Liver (tissue), 3 donors: ENCODE measurements at regions not wholly inside any gene's neighbourhood (a gene's known extent, or its start where the extent isn't known, plus 50 kb on each side); places are given as distances from the start of the nearest gene placed in this dataset.
"Not testable (repeated sequence)": the region's sequence is repeated elsewhere in the genome, so short reads cannot be mapped to it uniquely, and the experiment has no call there.

Experiments used
- EGR1 ChIP-seq, 2 donors: IDR thresholded peaks; 2 replicates each; pipeline ENCODE4 v1.6.1; 2016 to 2018; ENCODE audit warnings: antibody characterized with exemption in 2 of 2, low read depth in 2 of 2
- FOXA1 ChIP-seq: IDR thresholded peaks from 2 replicates; pipeline ENCODE4 v1.6.1; 2016; ENCODE audit warnings: antibody characterized with exemption
- GABPA ChIP-seq, 2 donors: IDR thresholded peaks in 1 of 2; conservative IDR thresholded peaks in 1 of 2; 2 replicates each; pipeline ENCODE4 v1.6.1; 2016; ENCODE audit warnings: antibody characterized with exemption in 2 of 2, mild to moderate bottlenecking in 1 of 2, moderate library complexity in 1 of 2
- JUND ChIP-seq, 2 donors: IDR thresholded peaks; 2 replicates each; pipeline ENCODE4 v1.6.1; 2016; ENCODE audit warnings: antibody characterized with exemption in 2 of 2
- NR2F2 ChIP-seq: IDR thresholded peaks from 2 replicates; pipeline ENCODE4 v1.6.1; 2016; ENCODE audit warnings: antibody characterized with exemption
- RAD21 ChIP-seq, 2 donors: IDR thresholded peaks; 2 replicates each; pipeline ENCODE4 v1.6.1; 2016; ENCODE audit warnings: antibody characterized with exemption in 2 of 2, mild to moderate bottlenecking in 2 of 2
- SP1 ChIP-seq: IDR thresholded peaks from 2 replicates; pipeline ENCODE4 v1.6.1; 2018; ENCODE audit warnings: antibody characterized with exemption, mild to moderate bottlenecking
- TAF1 ChIP-seq: conservative IDR thresholded peaks from 2 replicates; pipeline ENCODE4 v1.6.1; 2016; ENCODE audit warnings: antibody characterized with exemption, mild to moderate bottlenecking
- YY1 ChIP-seq: IDR thresholded peaks from 2 replicates; pipeline ENCODE4 v1.6.1; 2016; ENCODE audit warnings: antibody characterized with exemption, mild to moderate bottlenecking
- ZBTB33 ChIP-seq: IDR thresholded peaks from 2 replicates; pipeline ENCODE4 v1.6.1; 2016; ENCODE audit warnings: antibody characterized with exemption
- TF ChIP-seq, protein P1 (sequence below): fragments of 150-350 bp; IDR thresholded peaks from 2 replicates; pipeline ENCODE4 v1.5.1; 2017; ENCODE audit warnings: improper control_type of control experiment, low read depth, low read length; ENCODE audit not compliant: missing input control
- TF ChIP-seq, protein P2 (sequence below): IDR thresholded peaks from 2 replicates; pipeline ENCODE4 v1.6.1; 2016; ENCODE audit warnings: antibody characterized with exemption
- TF ChIP-seq, protein P3 (sequence below): IDR thresholded peaks from 2 replicates; pipeline ENCODE4 v1.6.1; 2016; ENCODE audit warnings: antibody characterized with exemption
- donor health status: healthy.
- donor health status: healthy.

DNA sequence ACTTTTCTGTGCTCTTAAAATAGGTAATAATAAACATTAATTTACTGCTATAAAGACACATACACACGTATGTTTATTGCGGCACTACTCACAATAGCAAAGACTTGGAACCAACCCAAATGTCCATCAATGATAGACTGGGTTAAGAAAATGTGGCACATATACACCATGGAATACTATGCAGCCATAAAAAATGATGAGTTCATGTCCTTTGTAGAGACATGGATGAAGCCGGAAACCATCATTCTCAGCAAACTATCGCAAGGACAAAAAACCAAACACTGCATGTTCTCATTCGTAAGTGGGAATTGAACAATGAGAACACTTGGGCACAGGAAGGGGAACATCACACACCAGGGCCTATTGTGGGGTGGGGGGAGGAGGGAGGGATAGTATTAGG lies 97.4 kb upstream of the NR5A2 start:
- not testable (repeated sequence) for TF ChIP-seq SP1; YY1; FOXA1; ZBTB33; TAF1; JUND (IDR thresholded peaks at IDR 0.05); RAD21 (IDR thresholded peaks at IDR 0.05); GABPA (IDR thresholded peaks at IDR 0.05 in 1 of 2, conservative IDR thresholded peaks at IDR 0.05 in 1 of 2); EGR1 (IDR thresholded peaks at IDR 0.05; ENCODE audit: low read depth in 2 of 2); NR2F2
- TF ChIP-seq, protein P1, sequence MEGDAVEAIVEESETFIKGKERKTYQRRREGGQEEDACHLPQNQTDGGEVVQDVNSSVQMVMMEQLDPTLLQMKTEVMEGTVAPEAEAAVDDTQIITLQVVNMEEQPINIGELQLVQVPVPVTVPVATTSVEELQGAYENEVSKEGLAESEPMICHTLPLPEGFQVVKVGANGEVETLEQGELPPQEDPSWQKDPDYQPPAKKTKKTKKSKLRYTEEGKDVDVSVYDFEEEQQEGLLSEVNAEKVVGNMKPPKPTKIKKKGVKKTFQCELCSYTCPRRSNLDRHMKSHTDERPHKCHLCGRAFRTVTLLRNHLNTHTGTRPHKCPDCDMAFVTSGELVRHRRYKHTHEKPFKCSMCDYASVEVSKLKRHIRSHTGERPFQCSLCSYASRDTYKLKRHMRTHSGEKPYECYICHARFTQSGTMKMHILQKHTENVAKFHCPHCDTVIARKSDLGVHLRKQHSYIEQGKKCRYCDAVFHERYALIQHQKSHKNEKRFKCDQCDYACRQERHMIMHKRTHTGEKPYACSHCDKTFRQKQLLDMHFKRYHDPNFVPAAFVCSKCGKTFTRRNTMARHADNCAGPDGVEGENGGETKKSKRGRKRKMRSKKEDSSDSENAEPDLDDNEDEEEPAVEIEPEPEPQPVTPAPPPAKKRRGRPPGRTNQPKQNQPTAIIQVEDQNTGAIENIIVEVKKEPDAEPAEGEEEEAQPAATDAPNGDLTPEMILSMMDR = not testable (repeated sequence)
- TF ChIP-seq, protein P2, sequence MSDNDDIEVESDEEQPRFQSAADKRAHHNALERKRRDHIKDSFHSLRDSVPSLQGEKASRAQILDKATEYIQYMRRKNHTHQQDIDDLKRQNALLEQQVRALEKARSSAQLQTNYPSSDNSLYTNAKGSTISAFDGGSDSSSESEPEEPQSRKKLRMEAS = not testable (repeated sequence)
- TF ChIP-seq, protein P3, sequence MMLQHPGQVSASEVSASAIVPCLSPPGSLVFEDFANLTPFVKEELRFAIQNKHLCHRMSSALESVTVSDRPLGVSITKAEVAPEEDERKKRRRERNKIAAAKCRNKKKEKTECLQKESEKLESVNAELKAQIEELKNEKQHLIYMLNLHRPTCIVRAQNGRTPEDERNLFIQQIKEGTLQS = not testable (repeated sequence)
